NCI-H1092 (cell line): ENCODE measurements at regions not wholly inside any gene's neighbourhood (a gene's known extent, or its start where the extent isn't known, plus 50 kb on each side); places are given as distances from the start of the nearest gene placed in this dataset.
"Not testable (repeated sequence)": the region's sequence is repeated elsewhere in the genome, so short reads cannot be mapped to it uniquely, and the experiment has no call there.

Experiments used
- DNase-seq: peaks from one replicate; lab custom pipeline; 2025; lab: John Stamatoyannopoulos, UW

DNA sequence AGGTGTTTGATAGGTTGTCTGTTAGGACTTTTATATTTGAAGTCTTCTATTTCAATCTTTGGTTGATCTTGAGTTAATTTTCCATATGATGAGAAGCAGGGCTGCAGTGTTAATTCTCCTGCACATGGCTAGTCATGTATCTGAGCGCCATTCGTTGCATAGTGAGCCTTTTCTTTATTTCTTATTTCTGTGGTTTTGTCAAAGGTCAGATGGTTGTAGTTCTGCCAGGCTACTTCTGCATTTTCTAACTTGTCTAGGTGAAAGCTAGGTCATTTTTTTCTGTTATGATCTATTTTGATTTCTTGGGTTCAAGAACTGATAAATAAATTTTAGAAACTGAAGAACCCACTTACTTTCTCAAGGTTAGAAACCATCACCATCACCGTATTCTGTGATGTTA, 56.7 kb downstream of the CCDC74A start:
- no peak for DNase-seq

DNA sequence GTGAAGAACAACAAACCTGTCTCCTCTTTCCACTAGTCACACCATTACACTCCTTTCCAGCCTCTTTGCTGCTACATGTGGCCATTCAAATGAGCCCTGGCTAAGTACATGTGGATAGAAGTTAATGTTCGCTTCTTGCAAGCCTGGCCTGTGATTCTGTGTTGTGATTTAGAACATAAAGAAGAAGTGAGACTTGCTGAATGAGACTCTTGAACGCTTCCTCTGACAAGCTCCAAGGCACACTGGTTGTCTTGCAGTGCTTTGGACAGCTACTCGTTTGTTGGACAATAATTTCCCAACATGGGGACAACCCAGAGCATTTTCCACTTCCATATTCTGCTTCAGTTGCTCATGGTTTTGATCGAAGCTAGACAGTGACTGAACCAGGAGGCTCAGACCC, 57.3 kb downstream of the CCDC74A start:
- no peak for DNase-seq

DNA sequence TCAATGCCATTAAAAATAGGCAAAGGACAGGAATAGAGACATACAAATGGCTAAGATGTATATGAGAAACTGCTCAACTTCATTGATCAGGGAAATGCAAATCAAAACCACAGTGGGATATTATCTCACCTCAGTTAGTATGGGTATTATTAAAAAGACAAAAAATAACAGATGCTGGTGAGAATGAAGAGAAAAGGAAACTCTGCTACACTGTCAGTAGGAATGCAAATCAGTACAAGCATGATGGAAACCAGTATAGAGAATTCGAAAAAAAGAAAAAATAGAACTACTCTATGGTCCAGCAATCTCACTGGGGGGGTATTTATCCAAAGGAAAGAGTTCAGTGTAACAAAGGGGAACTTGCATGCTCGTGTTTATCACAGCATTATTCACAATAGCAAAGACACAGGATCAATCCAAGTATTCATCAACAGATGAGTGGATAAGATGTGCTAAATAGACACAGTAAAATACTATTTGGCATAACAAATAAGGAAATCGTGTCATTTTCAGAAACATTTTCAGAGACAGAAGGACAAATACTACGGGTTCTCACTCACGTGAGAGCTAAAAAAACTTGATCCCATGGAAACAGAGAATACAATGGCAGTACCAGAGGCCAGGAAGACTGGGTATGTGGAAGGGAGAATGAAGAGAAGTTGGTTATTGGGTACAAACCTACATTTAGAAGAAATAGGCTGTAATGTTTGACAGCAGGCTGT, 60.6 kb downstream of the CCDC74A start:
- DNase-seq = no peak

DNA sequence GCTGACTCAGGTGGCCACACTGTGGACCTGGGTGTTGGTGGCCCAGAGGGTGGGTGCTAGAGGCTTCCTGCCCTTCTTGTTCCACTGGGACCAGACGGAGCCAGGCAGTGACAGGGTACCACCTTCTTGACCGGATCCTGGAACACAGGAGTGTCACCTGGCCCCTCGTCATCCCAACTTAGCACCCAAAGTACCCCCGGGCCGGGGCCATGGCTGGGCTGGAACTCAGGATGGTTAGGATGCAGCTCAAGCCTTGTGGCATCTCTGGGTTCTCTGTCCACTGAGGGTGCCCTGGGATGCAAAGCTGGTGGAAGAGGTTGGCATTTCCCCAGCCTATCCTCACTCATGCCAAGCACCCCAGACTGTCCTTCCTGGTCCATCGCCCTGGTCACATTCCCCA, 61.4 kb downstream of the CCDC74A start:
- DNase-seq = not testable (repeated sequence)

DNA sequence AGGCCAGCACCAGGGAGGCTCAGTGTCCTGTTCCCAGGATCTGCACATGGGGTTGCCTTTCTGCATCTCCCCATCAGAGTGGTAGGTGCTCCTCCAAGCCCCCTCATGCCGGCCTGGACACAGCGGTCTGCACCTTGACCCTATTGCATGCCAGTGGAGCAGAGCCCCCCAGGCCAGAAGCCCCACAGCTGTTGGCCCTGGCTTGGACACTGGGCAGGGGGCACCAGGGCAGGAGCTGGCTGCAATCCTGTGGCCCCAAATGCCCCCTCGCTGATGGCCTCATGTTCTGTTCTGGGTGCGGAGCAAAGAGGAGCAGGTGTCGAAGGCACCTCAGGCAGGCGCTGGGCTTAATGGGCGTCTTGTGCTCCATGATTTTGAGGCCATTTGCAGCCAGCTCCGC, 62.7 kb downstream of the CCDC74A start:
- DNase-seq = no peak

DNA sequence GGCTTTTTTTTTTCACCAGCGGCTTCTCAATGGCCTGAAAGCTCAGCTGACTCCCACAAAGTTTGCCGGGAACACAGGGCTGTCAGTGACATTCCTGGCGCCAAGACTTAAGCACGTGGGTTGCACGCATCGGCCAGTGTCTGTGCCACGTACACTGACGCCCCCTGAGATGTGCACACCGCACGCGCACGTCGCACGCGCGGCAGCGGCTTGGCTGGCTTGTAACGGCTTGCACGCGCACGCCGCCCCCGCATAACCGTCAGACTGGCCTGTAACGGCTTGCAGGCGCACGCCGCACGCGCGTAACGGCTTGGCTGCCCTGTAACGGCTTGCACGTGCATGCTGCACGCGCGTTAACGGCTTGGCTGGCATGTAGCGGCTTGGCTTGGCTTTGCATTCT, 63.2 kb downstream of the CCDC74A start:
- no peak for DNase-seq

DNA sequence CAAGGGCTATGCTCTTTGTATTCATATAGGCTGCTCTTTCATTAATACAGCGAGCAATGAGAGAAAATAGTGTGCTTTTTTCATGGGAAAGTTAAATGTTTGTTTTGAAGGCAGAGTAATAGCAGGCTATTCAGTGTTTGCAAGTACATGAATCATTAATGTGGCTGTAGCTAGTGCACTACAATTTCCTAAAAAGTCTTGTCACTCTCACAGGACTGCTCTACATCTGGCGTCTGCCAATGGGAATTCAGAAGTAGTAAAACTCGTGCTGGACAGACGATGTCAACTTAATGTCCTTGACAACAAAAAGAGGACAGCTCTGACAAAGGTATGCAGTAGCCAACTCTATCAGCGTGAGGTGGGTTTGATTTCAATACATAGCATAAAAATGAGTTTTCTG, 68.9 kb downstream of the CCDC74A start:
- DNase-seq = not testable (repeated sequence)

DNA sequence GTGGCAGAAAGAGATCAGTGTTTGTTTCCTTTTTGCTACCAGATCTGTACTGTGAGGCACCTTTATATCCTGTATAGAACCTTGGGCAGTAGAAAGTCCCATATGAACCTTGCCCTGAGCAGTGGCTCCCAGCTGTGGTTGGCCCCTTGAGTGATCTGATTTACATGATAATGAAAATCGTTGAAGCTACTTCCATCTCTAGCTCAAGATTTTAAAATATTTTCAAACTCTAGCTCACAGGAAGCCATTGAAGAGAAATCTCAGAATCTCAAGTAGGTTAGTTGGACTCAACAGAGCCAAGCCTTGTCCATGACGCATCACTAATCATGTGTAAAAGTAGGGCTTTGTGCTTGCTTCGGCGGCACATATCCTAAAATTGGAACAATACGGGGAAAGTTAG, 74.8 kb downstream of the CCDC74A start:
- DNase-seq = not testable (repeated sequence)

DNA sequence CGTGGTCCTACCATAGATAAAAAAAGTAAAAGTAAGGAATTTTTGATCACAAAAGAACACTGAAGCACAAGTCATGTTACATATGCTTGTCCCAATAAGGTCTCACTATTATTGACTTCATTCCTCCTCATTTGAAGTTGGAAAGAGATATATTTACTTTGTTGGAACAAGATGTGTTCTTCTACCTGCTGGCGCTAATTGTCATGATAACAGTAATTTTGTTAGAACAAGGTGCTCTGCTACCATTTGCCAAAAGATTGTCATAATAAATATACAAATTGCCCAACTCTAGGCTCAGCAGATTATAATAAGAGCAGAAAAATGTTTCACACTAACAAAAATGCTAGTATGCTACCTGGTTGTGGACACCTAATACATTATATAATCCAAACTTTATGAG, 77.0 kb downstream of the CCDC74A start:
- DNase-seq = not testable (repeated sequence)

DNA sequence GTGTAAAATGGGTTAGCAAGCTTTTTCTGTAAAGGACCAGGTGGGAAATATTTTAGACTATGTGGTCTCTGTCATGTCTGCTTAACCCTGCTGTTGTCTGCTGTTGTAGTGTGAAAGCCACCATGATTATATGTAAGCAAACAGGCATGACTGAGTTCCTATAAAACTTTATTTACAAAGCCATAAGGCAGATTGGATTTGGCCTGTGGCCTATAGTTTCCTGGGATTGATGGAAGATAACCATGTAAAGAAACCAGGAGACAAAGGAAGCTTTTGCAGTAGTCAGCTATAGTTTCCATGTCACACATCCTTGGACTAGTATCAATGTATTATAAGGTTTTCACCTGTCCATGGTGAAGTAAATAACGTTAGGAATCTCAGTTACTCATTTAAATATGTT, 78.7 kb downstream of the CCDC74A start:
- peak; percentile 13 for DNase-seq

DNA sequence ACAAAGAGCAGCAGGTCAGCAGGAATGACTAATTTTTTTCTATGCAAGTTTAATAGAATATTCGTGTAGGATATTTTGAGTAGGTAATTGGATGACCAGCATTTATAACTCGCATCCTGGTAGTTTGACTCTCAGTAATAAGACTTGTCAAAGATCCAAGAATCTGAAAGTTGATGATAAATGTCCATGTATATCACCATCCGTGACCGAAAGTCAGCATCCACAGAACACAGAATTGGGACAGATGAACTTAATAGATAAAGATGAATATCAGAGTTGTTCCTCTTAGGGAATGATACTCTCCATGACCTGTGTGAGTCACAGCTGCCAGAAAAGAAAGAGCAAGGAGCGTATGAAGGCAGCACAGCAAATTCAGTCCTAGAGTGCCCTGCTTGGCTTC, 79.4 kb downstream of the CCDC74A start:
- DNase-seq = not testable (repeated sequence)

DNA sequence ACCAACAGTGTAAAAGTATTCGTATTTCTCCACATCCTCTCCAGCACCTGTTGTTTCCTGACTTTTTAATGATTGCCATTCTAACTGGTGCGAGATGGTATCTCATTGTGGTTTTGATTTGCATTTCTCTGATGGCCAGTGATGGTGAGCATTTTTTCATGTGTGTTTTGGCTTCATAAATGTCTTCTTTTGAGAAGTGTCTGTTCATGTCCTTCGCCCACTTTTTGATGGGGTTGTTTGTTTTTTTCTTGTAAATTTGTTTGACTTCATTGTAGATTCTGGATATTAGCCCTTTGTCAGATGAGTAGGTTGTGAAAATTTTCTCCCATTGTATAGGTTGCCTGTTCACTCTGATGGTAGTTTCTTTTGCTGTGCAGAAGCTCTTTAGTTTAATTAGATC, 86.9 kb downstream of the CCDC74A start:
- DNase-seq = not testable (repeated sequence)

DNA sequence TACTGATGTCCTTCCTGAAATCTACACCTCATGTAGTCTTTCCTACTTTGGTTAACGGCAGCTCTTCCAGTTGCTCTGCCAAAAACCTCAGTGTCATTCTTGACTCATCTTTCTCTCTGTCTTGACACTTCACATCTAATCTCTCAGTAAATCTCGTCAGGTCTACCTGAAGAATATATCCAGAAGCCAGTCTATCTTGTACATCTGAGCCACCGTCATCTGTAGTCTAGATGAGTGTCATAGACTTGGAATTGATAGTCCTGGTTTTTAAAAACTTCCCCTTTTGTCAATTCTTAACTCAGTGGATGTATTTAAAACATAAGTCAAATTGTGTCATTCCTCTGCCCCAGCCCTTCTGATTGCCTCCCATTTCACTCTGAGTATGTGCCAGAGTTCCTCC, 90.6 kb downstream of the CCDC74A start:
- not testable (repeated sequence) for DNase-seq

DNA sequence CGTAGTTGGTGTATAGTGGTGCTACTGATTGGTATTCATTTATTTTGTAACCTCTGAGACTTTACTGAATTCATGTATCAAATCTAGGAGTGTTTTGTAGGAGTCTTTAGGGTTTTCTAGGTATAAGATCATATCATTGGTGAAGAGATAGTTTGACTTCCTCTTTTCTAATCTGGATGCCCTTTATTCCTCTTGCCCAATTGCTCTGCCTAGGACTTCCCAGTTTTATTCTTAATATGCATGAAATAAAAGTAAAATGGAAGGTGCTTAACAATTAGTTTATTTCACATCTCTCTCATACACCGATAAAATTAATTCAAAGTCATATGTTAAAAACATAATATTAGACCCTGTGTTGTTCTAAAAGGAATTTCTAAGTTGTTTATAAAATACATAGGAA, 95.2 kb downstream of the CCDC74A start:
- DNase-seq = not testable (repeated sequence)

DNA sequence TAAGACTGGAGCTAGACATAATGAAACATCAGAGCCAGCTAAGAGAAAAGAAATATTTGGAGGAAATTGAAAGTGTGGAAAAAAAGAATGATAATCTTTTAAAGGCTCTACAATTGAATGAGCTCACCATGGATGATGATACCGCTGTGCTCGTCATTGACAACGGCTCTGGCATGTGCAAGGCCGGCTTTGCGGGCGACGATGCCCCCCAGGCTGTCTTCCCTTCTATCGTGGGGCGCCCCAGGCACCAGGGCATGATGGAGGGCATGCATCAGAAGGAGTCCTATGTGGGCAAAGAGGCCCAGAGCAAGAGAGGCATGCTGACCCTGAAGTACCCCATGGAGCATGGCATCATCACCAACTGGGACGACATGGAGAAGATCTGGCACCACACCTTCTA, 98.3 kb downstream of the CCDC74A start:
- DNase-seq = not testable (repeated sequence)

DNA sequence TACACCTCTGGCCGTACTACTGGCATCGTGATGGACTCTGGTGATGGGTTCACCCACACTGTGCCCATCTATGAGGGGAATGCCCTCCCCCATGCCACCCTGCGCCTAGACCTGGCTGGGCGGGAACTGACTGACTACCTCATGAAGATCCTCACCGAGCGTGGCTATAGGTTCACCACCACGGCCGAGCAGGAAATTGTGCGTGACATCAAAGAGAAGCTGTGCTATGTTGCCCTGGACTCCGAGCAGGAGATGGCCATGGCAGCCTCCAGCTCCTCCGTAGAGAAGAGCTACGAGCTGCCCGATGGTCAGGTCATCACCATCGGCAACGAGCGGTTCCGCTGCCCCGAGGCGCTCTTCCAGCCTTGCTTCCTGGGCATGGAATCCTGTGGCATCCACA, 98.9 kb downstream of the CCDC74A start:
- not testable (repeated sequence) for DNase-seq

DNA sequence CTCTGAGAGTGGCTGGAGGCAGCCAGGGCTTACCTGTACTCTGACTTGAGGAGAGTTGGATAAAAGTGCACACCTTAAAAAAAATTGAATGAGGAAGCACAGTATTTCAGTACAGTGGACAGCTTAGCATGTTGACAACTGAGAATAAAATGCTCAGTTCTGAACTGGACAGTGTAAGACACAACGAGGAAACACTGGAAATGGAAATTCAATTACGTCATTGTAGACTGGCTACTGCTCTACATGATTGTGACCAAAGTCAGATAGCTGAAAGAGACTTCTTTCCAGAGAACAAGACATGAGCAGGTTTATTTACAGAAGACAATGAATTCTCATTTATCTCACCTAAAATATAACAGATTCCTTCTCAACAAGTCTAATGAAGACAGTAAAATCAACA, 100.1 kb downstream of the CCDC74A start:
- not testable (repeated sequence) for DNase-seq

DNA sequence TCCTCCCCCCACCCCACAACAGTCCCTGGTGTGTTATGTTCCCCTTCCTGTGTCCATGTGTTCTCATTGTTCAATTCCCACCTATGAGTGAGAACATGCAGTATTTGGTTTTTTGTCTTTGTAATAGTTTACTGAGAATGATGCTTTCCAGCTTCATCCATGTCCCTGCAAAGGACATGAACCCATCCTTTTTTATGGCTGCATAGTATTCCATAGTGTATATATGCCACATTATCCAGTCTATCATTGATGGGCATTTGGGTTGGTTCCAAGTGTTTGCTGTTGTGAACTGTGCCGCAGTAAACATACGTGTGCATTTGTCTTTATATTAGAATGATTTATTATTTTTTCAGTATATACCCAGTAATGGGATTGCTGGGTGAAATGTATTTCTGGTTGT, 104.0 kb downstream of the CCDC74A start:
- DNase-seq = not testable (repeated sequence)

DNA sequence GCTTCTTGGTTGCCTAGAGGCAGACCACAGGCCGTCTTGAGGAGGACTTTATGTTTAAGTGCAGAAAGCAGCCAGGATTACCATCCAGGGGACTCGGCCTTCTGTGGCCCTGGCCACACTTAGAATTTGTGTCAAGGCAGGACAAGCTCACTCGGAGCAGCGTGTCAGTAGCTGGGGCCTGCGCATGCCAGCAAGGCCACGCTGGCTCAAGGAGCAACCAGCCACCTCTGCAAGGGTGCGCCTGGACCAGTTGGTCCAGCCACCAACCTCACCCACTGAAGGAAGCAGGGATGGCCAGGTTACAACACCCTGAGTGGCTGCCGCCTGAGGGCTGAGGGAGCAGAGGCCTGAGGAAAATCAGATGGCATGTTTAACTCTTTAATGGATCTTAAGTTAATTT, 105.7 kb downstream of the CCDC74A start:
- DNase-seq = not testable (repeated sequence)

DNA sequence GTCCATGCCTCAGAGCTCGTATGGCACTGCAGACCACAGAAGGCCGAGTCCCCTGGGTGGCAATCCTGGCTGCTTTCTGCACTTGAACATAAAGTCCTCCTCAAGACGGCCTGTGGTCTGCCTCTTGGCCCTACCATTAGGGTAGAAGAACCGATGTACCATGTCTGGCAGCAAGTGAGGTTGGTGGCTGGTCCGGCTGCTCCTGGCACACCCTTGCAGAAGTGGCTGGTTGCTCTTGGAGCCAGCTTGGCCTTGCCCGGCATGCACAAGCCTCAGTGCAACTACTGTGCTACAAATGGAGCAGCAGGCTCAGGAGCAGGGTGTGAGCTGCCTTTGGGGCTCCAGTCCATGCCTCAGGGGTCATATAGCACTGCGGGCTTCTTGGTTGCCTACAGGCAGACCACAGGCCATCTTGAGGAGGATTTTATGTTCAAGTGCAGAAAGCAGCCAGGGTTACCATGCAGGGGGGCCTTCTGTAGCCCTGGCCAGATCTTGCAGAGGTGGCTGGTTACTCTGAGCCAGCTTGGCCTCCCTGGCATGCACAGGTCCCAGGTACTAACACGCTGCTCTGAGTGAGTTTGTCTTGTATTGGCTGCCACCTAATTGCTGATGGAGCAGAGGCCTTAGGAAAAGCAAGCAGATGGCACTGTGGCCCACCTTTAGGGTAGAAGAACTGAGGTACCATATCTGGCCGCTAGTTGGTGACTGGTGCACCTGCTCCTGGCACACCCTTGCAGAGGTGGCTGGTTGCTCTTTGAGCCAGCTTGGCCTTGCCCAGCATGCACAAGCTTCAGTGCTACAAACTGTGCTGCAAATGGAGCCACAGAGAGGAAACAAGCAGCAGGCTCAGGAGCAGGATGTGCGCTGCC, 106.4 kb downstream of the CCDC74A start:
- not testable (repeated sequence) for DNase-seq

DNA sequence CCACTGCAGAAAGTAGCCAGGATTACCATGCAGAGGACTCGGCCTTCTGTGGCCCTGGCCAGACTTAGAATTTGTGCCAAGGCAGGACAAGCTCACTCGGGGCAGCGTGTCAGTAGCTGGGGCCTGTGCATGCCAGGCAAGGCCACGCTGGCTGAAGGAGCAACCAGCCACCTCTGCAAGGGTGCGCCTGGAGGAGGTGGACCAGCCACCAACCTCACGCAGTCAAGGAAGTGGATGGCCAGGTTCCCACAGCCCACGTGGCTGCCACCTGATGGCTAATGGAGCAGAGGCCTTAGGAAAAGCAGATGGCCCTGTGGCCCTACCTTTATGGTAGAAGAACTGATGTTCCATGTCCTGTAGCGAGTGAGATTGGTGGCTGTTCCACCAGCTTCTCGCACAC, 107.9 kb downstream of the CCDC74A start:
- no peak for DNase-seq

DNA sequence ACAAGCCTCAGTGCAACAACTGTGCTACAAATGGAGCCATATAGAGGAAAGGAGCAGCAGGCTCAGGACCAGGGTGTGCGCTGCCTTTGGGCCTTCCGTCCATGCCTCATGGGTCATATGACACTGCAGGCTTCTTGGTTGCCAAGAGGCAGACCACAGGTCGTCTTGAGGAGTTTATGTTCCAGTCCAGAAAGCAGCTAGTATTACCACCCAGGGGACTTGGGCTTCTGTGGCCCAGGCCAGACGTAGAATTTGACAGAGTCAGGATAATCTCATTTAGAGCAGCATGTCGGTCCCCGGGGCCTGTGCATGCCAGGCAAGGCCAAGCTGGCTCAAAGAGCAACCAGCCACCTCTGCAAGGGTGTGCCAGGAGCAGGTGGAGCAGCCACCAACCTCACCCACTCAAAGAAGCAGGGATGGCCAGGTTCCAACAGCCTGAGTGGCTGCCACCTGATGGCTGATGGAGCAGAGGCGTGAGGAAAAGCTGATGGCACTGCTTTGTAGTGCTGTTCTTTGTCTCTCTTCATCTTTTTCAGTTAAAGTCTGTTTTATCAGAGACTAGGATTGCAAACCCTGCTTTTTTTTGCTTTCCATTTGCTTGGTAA, 109.1 kb downstream of the CCDC74A start:
- peak; percentile 6 for DNase-seq
